Trophoblast cell (in vitro differentiated cells and primary cell): ENCODE measurements at regions not wholly inside any gene's neighbourhood (a gene's known extent, or its start where the extent isn't known, plus 50 kb on each side); places are given as distances from the start of the nearest gene placed in this dataset.

Source experiments
- DNase-seq, 2 donors: peaks; one replicate each; pipeline ENCODE4 v3.0.0-alpha.2; 2016
- H2AFZ ChIP-seq: 2 replicates; pipeline ENCODE4 v1.6.1; 2013; ENCODE audit warnings: low read length, moderate library complexity, mild to moderate bottlenecking; ENCODE audit not compliant: insufficient read depth, poor library complexity
- H2AK5ac ChIP-seq: 2 replicates; pipeline ENCODE4 v1.6.1; 2013; ENCODE audit warnings: mild to moderate bottlenecking, low read length
- H2BK120ac ChIP-seq: 2 replicates; pipeline ENCODE4 v1.6.1; 2013; ENCODE audit warnings: low read length, mild to moderate bottlenecking, moderate library complexity; ENCODE audit not compliant: insufficient read depth, poor library complexity
- H2BK12ac ChIP-seq: 2 replicates; pipeline ENCODE4 v1.6.1; 2013; ENCODE audit warnings: mild to moderate bottlenecking, low read length, moderate library complexity
- H2BK5ac ChIP-seq: 2 replicates; pipeline ENCODE4 v1.6.1; 2013; ENCODE audit warnings: low read length, low read depth, moderate library complexity, mild to moderate bottlenecking; ENCODE audit not compliant: poor library complexity
- H3K14ac ChIP-seq: 2 replicates; pipeline ENCODE4 v1.6.1; 2013; ENCODE audit warnings: mild to moderate bottlenecking, low read length
- H3K18ac ChIP-seq: 2 replicates; pipeline ENCODE4 v1.6.1; 2013; ENCODE audit warnings: mild to moderate bottlenecking, low read length
- H3K23ac ChIP-seq: 2 replicates; pipeline ENCODE4 v1.6.1; 2013; ENCODE audit warnings: low read length
- H3K27ac ChIP-seq: 2 replicates; pipeline ENCODE4 v1.5.1; 2013; ENCODE audit warnings: low read depth, mild to moderate bottlenecking, inconsistent platforms, low read length, moderate library complexity
- H3K27me3 ChIP-seq: 2 replicates; pipeline ENCODE4 v1.6.1; 2013; ENCODE audit warnings: inconsistent platforms, mild to moderate bottlenecking, low read length, moderate library complexity; ENCODE audit not compliant: insufficient read depth
- H3K36me3 ChIP-seq, 2 experiments: 1 replicate in 1 of 2; 2 replicates in 1 of 2; pipeline ENCODE4 v1.6.1; 2013; ENCODE audit warnings: low read length in 2 of 2, mild to moderate bottlenecking in 2 of 2, moderate library complexity in 1 of 2; ENCODE audit not compliant: insufficient read depth in 2 of 2, control insufficient read depth in 1 of 2
- H3K4ac ChIP-seq: 2 replicates; pipeline ENCODE4 v1.6.1; 2013; ENCODE audit warnings: low read depth, mild to moderate bottlenecking, low read length, moderate library complexity
- H3K4me1 ChIP-seq, 2 experiments: 1 replicate in 1 of 2; 2 replicates in 1 of 2; pipeline ENCODE4 v1.6.1; 2013; ENCODE audit warnings: low read length in 2 of 2, mild to moderate bottlenecking in 2 of 2, moderate library complexity in 1 of 2; ENCODE audit not compliant: insufficient read depth in 2 of 2, control insufficient read depth in 1 of 2
- H3K4me2 ChIP-seq: 2 replicates; pipeline ENCODE4 v1.6.1; 2013; ENCODE audit warnings: inconsistent platforms, mild to moderate bottlenecking, low read length, moderate library complexity
- H3K4me3 ChIP-seq: 2 replicates; pipeline ENCODE4 v1.5.1; 2013; ENCODE audit warnings: mild to moderate bottlenecking, low read depth, low read length, inconsistent platforms
- H3K79me1 ChIP-seq: one replicate; pipeline ENCODE4 v1.6.1; 2013; ENCODE audit warnings: low read length
- H3K79me2 ChIP-seq: 2 replicates; pipeline ENCODE4 v1.6.1; 2013; ENCODE audit warnings: low read length, mild to moderate bottlenecking; ENCODE audit not compliant: control insufficient read depth, insufficient read depth, poor library complexity
- H3K9ac ChIP-seq: 2 replicates; pipeline ENCODE4 v1.6.1; 2013; ENCODE audit warnings: mild to moderate bottlenecking, low read length
- H3K9me3 ChIP-seq: 2 replicates; pipeline ENCODE4 v1.6.1; 2013; ENCODE audit warnings: low read depth, mild to moderate bottlenecking, control low read depth, inconsistent platforms, low read length; ENCODE audit not compliant: insufficient read depth
- H4K12ac ChIP-seq: 2 replicates; pipeline ENCODE4 v1.6.1; 2013; ENCODE audit warnings: low read depth, mild to moderate bottlenecking, low read length, moderate library complexity
- H4K8ac ChIP-seq: 2 replicates; pipeline ENCODE4 v1.6.1; 2013; ENCODE audit warnings: low read depth, mild to moderate bottlenecking, low read length, moderate library complexity
- H4K91ac ChIP-seq: one replicate; pipeline ENCODE4 v1.6.1; 2013; ENCODE audit warnings: low read depth, mild to moderate bottlenecking, low read length, moderate library complexity
- WGBS: extraction: QIAGEN DNeasy Blood & Tissue Kit; methylation state at CpG from one replicate; pipeline ENCODE4 v1.1.7; 2013; ENCODE audit warnings: missing lambda C conversion rate; ENCODE audit not compliant: insufficient read length, insufficient coverage; ENCODE audit errors: extremely low coverage; 5-methylcytosine and 5-hydroxymethylcytosine counted together

DNA sequence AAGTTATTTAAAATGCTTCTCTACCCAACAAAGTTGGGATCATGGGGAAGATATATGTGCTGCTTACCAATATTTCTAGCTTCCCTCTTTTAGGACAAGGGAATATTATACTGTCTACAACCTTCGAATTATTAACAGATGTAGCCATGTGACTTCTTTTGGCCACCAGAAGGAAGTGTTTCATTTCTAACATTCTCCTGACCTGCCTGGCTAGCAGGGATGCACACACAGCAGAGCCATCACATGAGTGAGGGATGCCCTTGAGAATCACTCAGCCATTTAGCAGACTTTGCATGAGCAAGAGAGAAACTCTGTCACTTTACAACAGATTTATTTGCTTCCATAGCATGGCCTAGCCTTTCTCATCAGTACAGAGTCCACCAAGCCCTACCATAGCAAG, 230.7 kb upstream of the MARCKS start:
- Histone ChIP-seq H4K12ac (no peak overlapping the region), H3K9ac (no peak overlapping the region), H3K23ac (no peak overlapping the region), H3K9me3 (no peaks in the 10 kb centered on the region), H3K79me1 (peaks cover 2% of the 10 kb centered on the region), H3K4me3 (no peak overlapping the region), H2AFZ (no peak overlapping the region), H3K14ac (no peak overlapping the region), H3K27me3 (no peaks in the 10 kb centered on the region), H3K27ac (no peak overlapping the region), H3K18ac (no peak overlapping the region), H3K4ac (no peak overlapping the region), H2BK12ac (no peak overlapping the region), H4K8ac (no peak overlapping the region), H4K91ac (no peak overlapping the region), H2BK5ac (no peak overlapping the region), H3K79me2 (no peaks in the 10 kb centered on the region), H2AK5ac (no peak overlapping the region), H2BK120ac (no peak overlapping the region), H3K4me1 (peaks cover 0 to 5% of the 10 kb centered on the region in 2 experiments), H3K36me3 (no peaks in the 10 kb centered on the region), H3K4me2 (no peak overlapping the region)
- no CpG with 5 or more reads among the region's 1 CpG for WGBS
- no peak for DNase-seq

- WGBS, result no CpG with 5 or more reads among the region's 2 CpGs
- Histone ChIP-seq H2BK12ac (no peak overlapping the region), H4K8ac (no peak overlapping the region), H3K4me3 (no peak overlapping the region), H3K18ac (no peak overlapping the region), H3K14ac (no peak overlapping the region), H3K9me3 (no peaks in the 10 kb centered on the region), H2AK5ac (no peak overlapping the region), H2BK120ac (no peak overlapping the region), H3K4me2 (no peak overlapping the region), H3K9ac (no peak overlapping the region), H3K79me2 (no peaks in the 10 kb centered on the region), H4K12ac (no peak overlapping the region), H3K4me1 (peaks cover 0 to 3% of the 10 kb centered on the region in 2 experiments), H3K4ac (no peak overlapping the region), H4K91ac (no peak overlapping the region), H3K36me3 (no peaks in the 10 kb centered on the region), H3K79me1 (peaks cover 2% of the 10 kb centered on the region), H2AFZ (no peak overlapping the region), H3K23ac (no peak overlapping the region), H3K27ac (no peak overlapping the region), H3K27me3 (no peaks in the 10 kb centered on the region), H2BK5ac (no peak overlapping the region)
- no peak for DNase-seq
Observed at GRCh38 chr6:113627480-113627879, 229.7 kb upstream of the MARCKS start.

DNA sequence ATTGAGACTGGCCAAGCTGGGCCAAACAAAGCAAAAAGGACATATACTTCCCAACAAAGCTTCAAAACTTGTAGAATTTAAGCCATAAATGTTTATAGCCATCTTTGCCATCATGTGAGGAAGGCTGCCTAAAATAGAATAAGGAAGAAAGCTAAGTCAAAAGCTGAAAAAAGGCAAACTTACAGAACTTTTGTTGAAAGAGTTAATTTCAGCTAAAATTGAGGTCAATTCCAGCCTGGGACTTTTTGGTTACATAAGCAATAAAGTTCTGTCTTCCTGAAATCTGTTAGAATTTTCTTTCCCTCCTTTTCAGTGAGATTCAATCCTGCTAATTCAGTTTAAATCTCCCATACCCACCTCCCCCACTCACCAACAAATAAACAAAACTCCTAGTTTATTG, 227.9 kb upstream of the MARCKS start:
- Histone ChIP-seq H3K79me2 (no peaks in the 10 kb centered on the region), H3K27ac (no peak overlapping the region), H3K27me3 (no peaks in the 10 kb centered on the region), H4K12ac (no peak overlapping the region), H3K79me1 (peaks cover 6% of the 10 kb centered on the region), H3K18ac (no peak overlapping the region), H3K4me2 (no peak overlapping the region), H3K4ac (no peak overlapping the region), H3K36me3 (no peaks in the 10 kb centered on the region), H2BK5ac (no peak overlapping the region), H3K9ac (no peak overlapping the region), H2BK12ac (no peak overlapping the region), H3K9me3 (no peaks in the 10 kb centered on the region), H2AK5ac (no peak overlapping the region), H2AFZ (no peak overlapping the region), H2BK120ac (no peak overlapping the region), H3K14ac (no peak overlapping the region), H4K91ac (no peak overlapping the region), H4K8ac (no peak overlapping the region), H3K4me1 (peaks cover 0 to 3% of the 10 kb centered on the region in 2 experiments), H3K23ac (no peak overlapping the region), H3K4me3 (no peak overlapping the region)
- no peak for DNase-seq

GRCh38 chr6:113629975-113630737, 227.0 kb upstream of the MARCKS start:
- Histone ChIP-seq H3K27ac (no peak overlapping the region), H2BK120ac (no peak overlapping the region), H3K4me3 (no peak overlapping the region), H4K12ac (no peak overlapping the region), H3K79me1 (peaks cover 6% of the 10 kb centered on the region), H2BK12ac (no peak overlapping the region), H3K9ac (no peak overlapping the region), H3K27me3 (no peaks in the 10 kb centered on the region), H3K36me3 (no peaks in the 10 kb centered on the region), H3K4ac (no peak overlapping the region), H3K79me2 (no peaks in the 10 kb centered on the region), H3K9me3 (no peaks in the 10 kb centered on the region), H3K4me1 (peaks cover 0 to 3% of the 10 kb centered on the region in 2 experiments), H3K23ac (no peak overlapping the region), H3K18ac (no peak overlapping the region), H3K4me2 (no peak overlapping the region), H2AK5ac (no peak overlapping the region), H4K8ac (no peak overlapping the region), H4K91ac (no peak overlapping the region), H2BK5ac (no peak overlapping the region), H3K14ac (no peak overlapping the region), H2AFZ (no peak overlapping the region)
- WGBS, result no CpG with 5 or more reads among the region's 1 CpG
- peak in 1 of 2 donors; percentile 36 for DNase-seq
